Activated naive CD4-positive, alpha-beta T cell treated with anti-CD3 and anti-CD28 coated beads, Interleukin-2, amount 50 U/mL, for 24 hours (primary cell): ENCODE measurements at regions not wholly inside any gene's neighbourhood (a gene's known extent, or its start where the extent isn't known, plus 50 kb on each side); places are given as distances from the start of the nearest gene placed in this dataset.

ENCODE experiments used
- H3K27ac Mint-ChIP-seq: one replicate; pipeline ENCODE4 v1.8.0; 2021; ENCODE audit warnings: mild to moderate bottlenecking, mixed read lengths
- H3K27me3 Mint-ChIP-seq: one replicate; pipeline ENCODE4 v1.8.0; 2021; ENCODE audit warnings: mixed read lengths
- H3K36me3 Mint-ChIP-seq: one replicate; pipeline ENCODE4 v1.8.0; 2021; ENCODE audit warnings: mixed read lengths
- H3K4me1 Mint-ChIP-seq: one replicate; pipeline ENCODE4 v1.8.0; 2021; ENCODE audit warnings: mixed read lengths
- H3K4me3 Mint-ChIP-seq: one replicate; pipeline ENCODE4 v1.8.0; 2021; ENCODE audit warnings: mild to moderate bottlenecking, mixed read lengths
- H3K9me3 Mint-ChIP-seq: one replicate; pipeline ENCODE4 v1.8.0; 2021; ENCODE audit warnings: mixed read lengths

- Mint-ChIP-seq H3K27me3 (no peaks in the 10 kb centered on the region), H3K36me3 (no peaks in the 10 kb centered on the region), H3K9me3 (no peaks in the 10 kb centered on the region), H3K27ac (no peak overlapping the region), H3K4me1 (peaks cover 35% of the 10 kb centered on the region), H3K4me3 (no peak overlapping the region)
Measured at GRCh38 chr2:8309131-8309530, 372.7 kb upstream of the ID2 start.

- no peaks in the 10 kb centered on the region for H3K9me3 Mint-ChIP-seq
- peaks cover 31% of the 10 kb centered on the region for H3K4me1 Mint-ChIP-seq
- H3K4me3 Mint-ChIP-seq, result no peak overlapping the region
- no peaks in the 10 kb centered on the region for H3K36me3 Mint-ChIP-seq
- peak overlapping the region; percentile 20 for H3K27ac Mint-ChIP-seq
- H3K27me3 Mint-ChIP-seq, result no peaks in the 10 kb centered on the region
Measured at GRCh38 chr2:8310557-8311455, 371.1 kb upstream of the ID2 start.

GRCh38 chr2:8312221-8312620 is 369.6 kb upstream of the ID2 start:
- H3K27me3 Mint-ChIP-seq, result no peaks in the 10 kb centered on the region
- no peak overlapping the region for H3K27ac Mint-ChIP-seq
- no peak overlapping the region for H3K4me3 Mint-ChIP-seq

GRCh38 chr2:8312861-8313830 is 368.7 kb upstream of the ID2 start:
- Mint-ChIP-seq H3K4me3 (no peak overlapping the region), H3K27ac (no peak overlapping the region), H3K4me1 (peaks cover 31% of the 10 kb centered on the region), H3K9me3 (no peaks in the 10 kb centered on the region), H3K27me3 (no peaks in the 10 kb centered on the region), H3K36me3 (no peaks in the 10 kb centered on the region)

More at GRCh38 chr2:8312221-8312620, 369.6 kb upstream of the ID2 start:
- no peaks in the 10 kb centered on the region for H3K36me3 Mint-ChIP-seq
- peaks cover 31% of the 10 kb centered on the region for H3K4me1 Mint-ChIP-seq
- no peaks in the 10 kb centered on the region for H3K9me3 Mint-ChIP-seq

GRCh38 chr2:8314063-8314462 is 367.8 kb upstream of the ID2 start:
- Mint-ChIP-seq H3K36me3 (no peaks in the 10 kb centered on the region), H3K4me1 (peaks cover 28% of the 10 kb centered on the region), H3K27ac (no peak overlapping the region), H3K4me3 (no peak overlapping the region), H3K27me3 (no peaks in the 10 kb centered on the region), H3K9me3 (no peaks in the 10 kb centered on the region)

GRCh38 chr2:8315531-8316165 is 366.2 kb upstream of the ID2 start:
- H3K4me3 Mint-ChIP-seq, result no peak overlapping the region
- H3K9me3 Mint-ChIP-seq, result no peaks in the 10 kb centered on the region
- H3K27ac Mint-ChIP-seq, result no peak overlapping the region
- H3K27me3 Mint-ChIP-seq, result no peaks in the 10 kb centered on the region
- no peaks in the 10 kb centered on the region for H3K36me3 Mint-ChIP-seq
- peaks cover 19% of the 10 kb centered on the region for H3K4me1 Mint-ChIP-seq

GRCh38 chr2:8316356-8316755 is 365.5 kb upstream of the ID2 start:
- Mint-ChIP-seq H3K9me3 (no peaks in the 10 kb centered on the region), H3K4me1 (peaks cover 12% of the 10 kb centered on the region), H3K36me3 (no peaks in the 10 kb centered on the region), H3K4me3 (no peak overlapping the region), H3K27me3 (no peaks in the 10 kb centered on the region), H3K27ac (peak overlapping the region; percentile 79)

- no peaks in the 10 kb centered on the region for H3K36me3 Mint-ChIP-seq
- H3K9me3 Mint-ChIP-seq, result no peaks in the 10 kb centered on the region
- H3K27me3 Mint-ChIP-seq, result no peaks in the 10 kb centered on the region
- H3K4me1 Mint-ChIP-seq, result peaks cover 3% of the 10 kb centered on the region
- H3K4me3 Mint-ChIP-seq, result no peak overlapping the region
- H3K27ac Mint-ChIP-seq, result no peak overlapping the region
Measured at GRCh38 chr2:8317418-8317817, 364.4 kb upstream of the ID2 start.

- Mint-ChIP-seq H3K4me1 (peaks cover 3% of the 10 kb centered on the region), H3K36me3 (no peaks in the 10 kb centered on the region), H3K4me3 (no peak overlapping the region), H3K9me3 (no peaks in the 10 kb centered on the region), H3K27ac (no peak overlapping the region), H3K27me3 (no peaks in the 10 kb centered on the region)
Measured at GRCh38 chr2:8319219-8319618, 362.6 kb upstream of the ID2 start.

- Mint-ChIP-seq H3K4me1 (peaks cover 16% of the 10 kb centered on the region), H3K9me3 (no peaks in the 10 kb centered on the region), H3K36me3 (no peaks in the 10 kb centered on the region), H3K27ac (no peak overlapping the region), H3K27me3 (no peaks in the 10 kb centered on the region), H3K4me3 (no peak overlapping the region)
Measured at GRCh38 chr2:8320311-8321066, 361.4 kb upstream of the ID2 start.

GRCh38 chr2:8322634-8323033 is 359.2 kb upstream of the ID2 start:
- H3K36me3 Mint-ChIP-seq, result no peaks in the 10 kb centered on the region
- H3K9me3 Mint-ChIP-seq, result no peaks in the 10 kb centered on the region
- H3K27me3 Mint-ChIP-seq, result no peaks in the 10 kb centered on the region
- peaks cover 20% of the 10 kb centered on the region for H3K4me1 Mint-ChIP-seq
- H3K27ac Mint-ChIP-seq, result no peak overlapping the region
- H3K4me3 Mint-ChIP-seq, result no peak overlapping the region

- peak overlapping the region; percentile 31 for H3K4me3 Mint-ChIP-seq
- peaks cover 20% of the 10 kb centered on the region for H3K4me1 Mint-ChIP-seq
- no peaks in the 10 kb centered on the region for H3K36me3 Mint-ChIP-seq
- H3K9me3 Mint-ChIP-seq, result no peaks in the 10 kb centered on the region
- H3K27me3 Mint-ChIP-seq, result no peaks in the 10 kb centered on the region
- no peak overlapping the region for H3K27ac Mint-ChIP-seq
Measured at GRCh38 chr2:8324164-8324856, 357.5 kb upstream of the ID2 start.

- no peaks in the 10 kb centered on the region for H3K36me3 Mint-ChIP-seq
- no peak overlapping the region for H3K27ac Mint-ChIP-seq
- peaks cover 24% of the 10 kb centered on the region for H3K4me1 Mint-ChIP-seq
- peak overlapping the region; percentile 31 for H3K4me3 Mint-ChIP-seq
- H3K27me3 Mint-ChIP-seq, result no peaks in the 10 kb centered on the region
- H3K9me3 Mint-ChIP-seq, result no peaks in the 10 kb centered on the region
Measured at GRCh38 chr2:8324901-8325300, 357.0 kb upstream of the ID2 start.

- Mint-ChIP-seq H3K9me3 (no peaks in the 10 kb centered on the region), H3K27me3 (no peaks in the 10 kb centered on the region), H3K27ac (no peak overlapping the region), H3K4me1 (peaks cover 24% of the 10 kb centered on the region), H3K4me3 (no peak overlapping the region), H3K36me3 (no peaks in the 10 kb centered on the region)
Measured at GRCh38 chr2:8327371-8328100, 354.3 kb upstream of the ID2 start.
